ENCODE measurements at regions not wholly inside any gene's neighbourhood (a gene's known extent, or its start where the extent isn't known, plus 50 kb on each side); places are given as distances from the start of the nearest gene placed in this dataset.

DNA sequence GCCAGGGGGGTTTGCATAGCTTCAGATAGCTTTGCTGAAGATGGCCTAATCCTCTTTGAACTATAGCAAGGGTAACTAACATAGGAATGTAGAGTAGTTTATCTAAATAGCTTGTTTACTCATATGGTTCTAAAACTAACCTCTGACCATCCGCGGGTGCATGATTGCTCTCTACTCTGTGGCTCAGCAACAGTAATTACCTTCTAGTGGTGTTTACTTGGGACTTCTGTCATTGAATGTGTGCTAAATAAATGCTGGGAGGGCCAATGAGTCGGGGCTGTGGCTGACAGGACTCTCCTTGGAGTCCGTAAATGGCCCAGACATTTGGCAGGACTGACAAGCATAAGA lies 1461.9 kb downstream of the UQCRFS1 start (continued):
- no peak for TF ChIP-seq CREM (IDR thresholded peaks at IDR 0.05; ENCODE audit: low read depth)
- TF ChIP-seq, protein P1, sequence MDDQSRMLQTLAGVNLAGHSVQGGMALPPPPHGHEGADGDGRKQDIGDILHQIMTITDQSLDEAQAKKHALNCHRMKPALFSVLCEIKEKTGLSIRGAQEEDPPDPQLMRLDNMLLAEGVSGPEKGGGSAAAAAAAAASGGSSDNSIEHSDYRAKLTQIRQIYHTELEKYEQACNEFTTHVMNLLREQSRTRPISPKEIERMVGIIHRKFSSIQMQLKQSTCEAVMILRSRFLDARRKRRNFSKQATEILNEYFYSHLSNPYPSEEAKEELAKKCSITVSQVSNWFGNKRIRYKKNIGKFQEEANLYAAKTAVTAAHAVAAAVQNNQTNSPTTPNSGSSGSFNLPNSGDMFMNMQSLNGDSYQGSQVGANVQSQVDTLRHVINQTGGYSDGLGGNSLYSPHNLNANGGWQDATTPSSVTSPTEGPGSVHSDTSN (IDR thresholded peaks at IDR 0.05; ENCODE audit: insufficient replicate concordance, low read depth, low read length) = no peak
- no peak for TF ChIP-seq TAF1 (IDR thresholded peaks at IDR 0.05; ENCODE audit: borderline replicate concordance, low read depth, low read length)
- TF ChIP-seq MEF2A (IDR thresholded peaks at IDR 0.05; ENCODE audit: insufficient read depth, low read depth, low read length) = no peak
- no peak for TF ChIP-seq STAT3 (IDR thresholded peaks at IDR 0.05; ENCODE audit: low read depth, low read length)

DNA sequence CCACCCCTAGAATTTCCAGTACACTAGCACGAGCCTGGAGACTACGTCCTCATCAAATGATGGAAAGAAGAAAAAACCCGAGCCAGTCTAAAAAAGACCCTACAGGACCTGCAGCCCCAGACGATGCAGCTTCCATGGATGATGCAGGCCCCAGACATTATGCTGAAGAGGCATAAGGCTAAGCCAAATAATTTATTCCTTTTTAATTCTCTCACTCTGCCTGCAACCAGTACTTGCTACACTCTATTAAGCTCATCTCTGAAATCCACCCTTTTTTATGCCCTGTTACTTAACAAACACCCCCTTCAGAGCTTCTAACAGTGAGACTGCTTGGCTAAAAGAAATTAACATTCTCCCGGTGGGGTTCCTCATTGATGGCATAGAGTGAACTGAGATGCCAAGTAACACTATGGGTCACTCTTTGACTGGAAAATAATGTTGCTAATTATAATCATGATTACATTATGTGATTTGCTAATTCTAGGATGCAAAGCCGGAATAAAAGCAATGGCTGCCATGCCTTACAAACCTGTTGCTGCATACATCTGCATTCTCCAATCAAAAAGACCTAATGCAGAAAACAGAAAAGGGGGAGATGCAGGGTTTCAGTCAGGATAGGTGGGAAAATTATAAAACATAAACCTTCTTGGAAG lies 1462.4 kb downstream of the UQCRFS1 start:
- Histone ChIP-seq H4K20me1 (ENCODE audit: control insufficient read depth, insufficient read depth) (no peaks in the 10 kb centered on the region), H3K9me3 (replicated peaks; ENCODE audit: control insufficient read depth, insufficient read depth, low read length) (no peaks in the 10 kb centered on the region; the same call in 2 of the 3 replicates), H3K79me2 (ENCODE audit: control insufficient read depth, insufficient read depth, low read length) (no peaks in the 10 kb centered on the region), H3K27ac (ENCODE audit: control insufficient read depth, insufficient read depth) (no peak overlapping the region), H3K4me3 (no peak overlapping the region), H3K4me2 (ENCODE audit: control insufficient read depth, insufficient read depth) (no peak overlapping the region), H3K4me1 (ENCODE audit: control insufficient read depth, insufficient read depth, low read length) (no peaks in the 10 kb centered on the region), H2AFZ (ENCODE audit: control insufficient read depth, low read depth, low read length) (no peak overlapping the region), H3K27me3 (replicated peaks in 1 of 2; ENCODE audit: control insufficient read depth in 2 of 2, insufficient read depth in 2 of 2, low read length in 1 of 2) (no peaks in the 10 kb centered on the region), H3K36me3 (ENCODE audit: control insufficient read depth in 2 of 2, insufficient read depth in 2 of 2, low read length in 1 of 2) (no peaks in the 10 kb centered on the region), H3K9ac (ENCODE audit: control insufficient read depth, insufficient read depth, low read length) (no peak overlapping the region)
- ChIA-PET POLR2A (no interaction called here), SMC1A (ENCODE audit: uncharacterized antibody, unreplicated experiment) (no interaction called here), RAD21 (ENCODE audit: unreplicated experiment) (no interaction called here), CTCF (no interaction called here)
- ATAC-seq (no peak), DNase-seq (ENCODE audit: low read depth, low spot score) (no peak), FAIRE-seq (no peak)
- WGBS (ENCODE audit: insufficient coverage, insufficient replicate concordance, low lambda C conversion rate, missing lambda C conversion rate) = 48% methylated on average over 6 of the region's 6 CpGs
- in situ Hi-C loops (cut with MboI) = no loop called here
- BruUV-seq (replicated peaks) = no TSS peak
- intact Hi-C loops (cut with micrococcal nuclease; ENCODE audit: unreplicated experiment) = no loop called here
- TF ChIP-seq, protein P2, sequence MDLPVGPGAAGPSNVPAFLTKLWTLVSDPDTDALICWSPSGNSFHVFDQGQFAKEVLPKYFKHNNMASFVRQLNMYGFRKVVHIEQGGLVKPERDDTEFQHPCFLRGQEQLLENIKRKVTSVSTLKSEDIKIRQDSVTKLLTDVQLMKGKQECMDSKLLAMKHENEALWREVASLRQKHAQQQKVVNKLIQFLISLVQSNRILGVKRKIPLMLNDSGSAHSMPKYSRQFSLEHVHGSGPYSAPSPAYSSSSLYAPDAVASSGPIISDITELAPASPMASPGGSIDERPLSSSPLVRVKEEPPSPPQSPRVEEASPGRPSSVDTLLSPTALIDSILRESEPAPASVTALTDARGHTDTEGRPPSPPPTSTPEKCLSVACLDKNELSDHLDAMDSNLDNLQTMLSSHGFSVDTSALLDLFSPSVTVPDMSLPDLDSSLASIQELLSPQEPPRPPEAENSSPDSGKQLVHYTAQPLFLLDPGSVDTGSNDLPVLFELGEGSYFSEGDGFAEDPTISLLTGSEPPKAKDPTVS (IDR thresholded peaks at IDR 0.05; ENCODE audit: low read depth, low read length) = no peak
- no peak for TF ChIP-seq TAF1 (IDR thresholded peaks at IDR 0.05; ENCODE audit: borderline replicate concordance, low read depth, low read length)
- TF ChIP-seq, protein P3, sequence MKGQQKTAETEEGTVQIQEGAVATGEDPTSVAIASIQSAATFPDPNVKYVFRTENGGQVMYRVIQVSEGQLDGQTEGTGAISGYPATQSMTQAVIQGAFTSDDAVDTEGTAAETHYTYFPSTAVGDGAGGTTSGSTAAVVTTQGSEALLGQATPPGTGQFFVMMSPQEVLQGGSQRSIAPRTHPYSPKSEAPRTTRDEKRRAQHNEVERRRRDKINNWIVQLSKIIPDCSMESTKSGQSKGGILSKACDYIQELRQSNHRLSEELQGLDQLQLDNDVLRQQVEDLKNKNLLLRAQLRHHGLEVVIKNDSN (IDR thresholded peaks at IDR 0.05; ENCODE audit: borderline replicate concordance, extremely low read length, insufficient read depth, low read depth, low read length) = no peak
- no peak for TF ChIP-seq POLR2AphosphoS2 (IDR thresholded peaks at IDR 0.05; ENCODE audit: low read depth, low read length)
- no peak for TF ChIP-seq SMAD1 (IDR thresholded peaks at IDR 0.05; ENCODE audit: low read depth, partially characterized antibody)
- no peak for TF ChIP-seq CBX5 (IDR thresholded peaks at IDR 0.05; ENCODE audit: low read depth)
- TF ChIP-seq KLF5 (IDR thresholded peaks at IDR 0.05; ENCODE audit: partially characterized antibody) = no peak
- no peak for TF ChIP-seq TCF12 (IDR thresholded peaks at IDR 0.05; ENCODE audit: low read depth, low read length)
- no peak for TF ChIP-seq YBX1 (IDR thresholded peaks at IDR 0.05)
- TF ChIP-seq KAT2A (conservative IDR thresholded peaks at IDR 0.05; ENCODE audit: control insufficient read depth, low read depth, low read length) = no peak
- TF ChIP-seq NFXL1 (IDR thresholded peaks at IDR 0.05; ENCODE audit: borderline replicate concordance) = no peak
- no peak for TF ChIP-seq CHD4 (IDR thresholded peaks at IDR 0.05)
